HCT116 (cell line): ENCODE measurements at regions not wholly inside any gene's neighbourhood (a gene's known extent, or its start where the extent isn't known, plus 50 kb on each side); places are given as distances from the start of the nearest gene placed in this dataset.

Experiments used
- ATAC-seq: fragments of 200-7000 bp; cut with Tn5 transposase; 2 replicates; pipeline ENCODE4 v1.9.1; 2020; ENCODE audit warnings: mild to moderate bottlenecking, moderate library complexity
- BruUV-seq: library from RNA; stranded (reverse); fragments of 400-500 nt; replicated peaks from 2 replicates; lab custom pipeline; 2021; lab: Mats Ljungman, UMichigan
- CTCF ChIA-PET: fragments of 300-600 bp; sonication (Branson Sonifier 250); formaldehyde crosslinking; loops from one replicate; lab custom pipeline; 2021; ENCODE audit warnings: antibody characterized with exemption; lab: Charles Lee
- POLR2A ChIA-PET: fragments of 300-600, 350-600 bp; sonication (Branson Sonifier 250); formaldehyde crosslinking; loops from one replicate; lab custom pipeline; 2021; ENCODE audit warnings: antibody characterized with exemption; lab: Charles Lee
- RAD21 ChIA-PET, 2 experiments: fragments of 300-600 bp; sonication (Branson Sonifier 250); formaldehyde crosslinking; loops; one replicate each; lab custom pipeline; 2023; ENCODE audit warnings: low total read pairs in 2 of 2; ENCODE audit not compliant: uncharacterized antibody in 2 of 2, unreplicated experiment in 2 of 2, low non-redundant PET in 1 of 2; lab: Charles Lee
- DNase-seq: peaks from one replicate; pipeline ENCODE4 v3.0.0-alpha.2; 2010; ENCODE audit warnings: low read depth, low spot score
- H2AFZ ChIP-seq: fragments of 200-600 bp; shearing (Covaris generic), sonication (generic); 2 replicates; pipeline ENCODE4 v1.6.1; 2017; ENCODE audit warnings: low read depth, mixed run types, mixed read lengths, antibody characterized with exemption, low read length; ENCODE audit not compliant: poor library complexity, severe bottlenecking
- H3K27ac ChIP-seq: 2 replicates; pipeline ENCODE4 v1.5.1; 2012; ENCODE audit warnings: low read depth, low read length
- H3K27me3 ChIP-seq: fragments of 200-600 bp; sonication (generic); 2 replicates; pipeline ENCODE4 v1.6.1; 2016; ENCODE audit warnings: mixed run types, low read length, mixed read lengths; ENCODE audit not compliant: insufficient read depth
- H3K36me3 ChIP-seq, 2 experiments: fragments of 200-500 bp in 1 of 2; fragments of 200-600 bp in 1 of 2; sonication (Bioruptor generic) in 1 of 2; sonication (generic) in 1 of 2; 2 replicates each; pipeline versions ENCODE4 v1.5.1 to v1.6.1; 2014 to 2016; ENCODE audit warnings: low read length in 2 of 2, inconsistent platforms in 1 of 2, mixed read lengths in 1 of 2, mixed run types in 1 of 2; ENCODE audit not compliant: insufficient read depth in 2 of 2, control insufficient read depth in 1 of 2
- H3K4me1 ChIP-seq, 2 experiments: fragments of 200-600 bp in 1 of 2; sonication (generic) in 1 of 2; 2 replicates each; pipeline versions ENCODE4 v1.5.1 to v1.6.1; 2012 to 2017; ENCODE audit warnings: low read length in 2 of 2, inconsistent platforms in 1 of 2, mild to moderate bottlenecking in 1 of 2, mixed read lengths in 1 of 2, mixed run types in 1 of 2, moderate library complexity in 1 of 2; ENCODE audit not compliant: insufficient read depth in 2 of 2, control insufficient read depth in 1 of 2
- H3K4me2 ChIP-seq: fragments of 200-600 bp; sonication (generic); 2 replicates; pipeline ENCODE4 v1.6.1; 2017; ENCODE audit warnings: mixed run types, low read length, mixed read lengths
- H3K4me3 ChIP-seq, 2 experiments: fragments of 200-600 bp in 1 of 2; sonication (generic) in 1 of 2; replicated peaks in 1 of 2; 2 replicates each; pipeline ENCODE4 v1.5.1; 2011 to 2016; ENCODE audit warnings: low read length in 2 of 2, control low read depth in 1 of 2, low read depth in 1 of 2, mild to moderate bottlenecking in 1 of 2, mixed read lengths in 1 of 2, mixed run types in 1 of 2
- H3K79me2 ChIP-seq: fragments of 200-600 bp; sonication (generic); 2 replicates; pipeline ENCODE4 v1.6.1; 2017; ENCODE audit warnings: mild to moderate bottlenecking, mixed run types, low read length, moderate library complexity, mixed read lengths; ENCODE audit not compliant: insufficient read depth
- H3K9ac ChIP-seq: fragments of 200-600 bp; sonication (generic); 2 replicates; pipeline ENCODE4 v1.6.1; 2016; ENCODE audit warnings: low read length, mixed read lengths
- H3K9me2 ChIP-seq: fragments of 200-600 bp; sonication (generic), shearing (Covaris generic); 2 replicates; pipeline ENCODE4 v1.6.1; 2017; ENCODE audit warnings: mixed run types, mild to moderate bottlenecking, moderate library complexity; ENCODE audit not compliant: insufficient read depth
- H3K9me3 ChIP-seq, 2 experiments: fragments of 200-500 bp in 1 of 2; fragments of 200-600 bp in 1 of 2; sonication (Bioruptor generic) in 1 of 2; sonication (generic) in 1 of 2; 2 replicates each; pipeline ENCODE4 v1.6.1; 2014 to 2017; ENCODE audit warnings: low read length in 2 of 2, mixed read lengths in 2 of 2, inconsistent platforms in 1 of 2, low read depth in 1 of 2, mild to moderate bottlenecking in 1 of 2, mixed run types in 1 of 2, moderate library complexity in 1 of 2; ENCODE audit not compliant: control insufficient read depth in 1 of 2, insufficient read depth in 1 of 2
- H4K20me1 ChIP-seq: fragments of 200-600 bp; sonication (generic), shearing (Covaris generic); 2 replicates; pipeline ENCODE4 v1.6.1; 2017; ENCODE audit warnings: mixed run types, mild to moderate bottlenecking, moderate library complexity; ENCODE audit not compliant: insufficient read depth
- CEBPB ChIP-seq: IDR thresholded peaks from 2 replicates; pipeline ENCODE4 v1.6.1; 2012; ENCODE audit warnings: low read depth
- EGR1 ChIP-seq: IDR thresholded peaks from 2 replicates; pipeline ENCODE4 v1.6.1; 2012; ENCODE audit warnings: low read depth
- EZH2 ChIP-seq: fragments of 200-600 bp; sonication (generic); IDR thresholded peaks from 2 replicates; pipeline ENCODE4 v1.6.1; 2017; ENCODE audit warnings: antibody characterized with exemption, mixed run types
- POLR2A ChIP-seq: IDR thresholded peaks from 2 replicates; pipeline ENCODE4 v1.7.0; 2011; ENCODE audit warnings: borderline replicate concordance; ENCODE audit not compliant: insufficient read depth, insufficient read length; ENCODE audit errors: extremely low read depth
- POLR2AphosphoS5 ChIP-seq: IDR thresholded peaks from 2 replicates; pipeline ENCODE4 v1.6.1; 2011; ENCODE audit warnings: mild to moderate bottlenecking, low read depth, low read length, moderate library complexity
- RAD21 ChIP-seq: IDR thresholded peaks from 2 replicates; pipeline ENCODE4 v1.6.1; 2012; ENCODE audit warnings: low read depth, mild to moderate bottlenecking
- SIN3A ChIP-seq: IDR thresholded peaks from 2 replicates; pipeline ENCODE4 v1.6.1; 2012; ENCODE audit warnings: low read depth
- SP1 ChIP-seq: IDR thresholded peaks from 2 replicates; pipeline ENCODE4 v1.6.1; 2012; ENCODE audit warnings: low read depth
- intact Hi-C: fragments of 100-400 bp; cut with micrococcal nuclease; formaldehyde crosslinking; loops from 2 replicates; pipeline ENCODE4 v1.10.0; 2022
- TF ChIP-seq, protein P1 (sequence below): IDR thresholded peaks from 2 replicates; pipeline ENCODE4 v1.6.1; 2011; ENCODE audit warnings: mild to moderate bottlenecking, low read length, moderate library complexity; ENCODE audit not compliant: insufficient replicate concordance; ENCODE audit errors: extremely low read depth

GRCh38 chr2:57291209-57291608 is 755.4 kb upstream of the VRK2 start:
- no peak overlapping the region for H3K4me3 ChIP-seq
- intact Hi-C loops, result no loop called here
- CTCF ChIA-PET, result no interaction called here
- no peaks in the 10 kb centered on the region for H3K36me3 ChIP-seq
- no peak for DNase-seq
- POLR2A ChIA-PET, result no interaction called here
- no peaks in the 10 kb centered on the region; the same call in 1 of the 2 replicates for H3K9me2 ChIP-seq
- H4K20me1 ChIP-seq, result no peaks in the 10 kb centered on the region
- no peaks in the 10 kb centered on the region for H3K4me1 ChIP-seq
- no peak overlapping the region for H3K4me2 ChIP-seq
- no peak overlapping the region for H3K27ac ChIP-seq
- no peak overlapping the region for H3K9ac ChIP-seq
- H3K9me3 ChIP-seq, result no peaks in the 10 kb centered on the region
- no peak overlapping the region for H2AFZ ChIP-seq
- no peak for TF ChIP-seq EZH2
- no peak for TF ChIP-seq CEBPB
- no peak for TF ChIP-seq SP1
- no peak for TF ChIP-seq EGR1
- TF ChIP-seq POLR2AphosphoS5, result no peak
- TF ChIP-seq POLR2A, result no peak
- TF ChIP-seq, protein P1, sequence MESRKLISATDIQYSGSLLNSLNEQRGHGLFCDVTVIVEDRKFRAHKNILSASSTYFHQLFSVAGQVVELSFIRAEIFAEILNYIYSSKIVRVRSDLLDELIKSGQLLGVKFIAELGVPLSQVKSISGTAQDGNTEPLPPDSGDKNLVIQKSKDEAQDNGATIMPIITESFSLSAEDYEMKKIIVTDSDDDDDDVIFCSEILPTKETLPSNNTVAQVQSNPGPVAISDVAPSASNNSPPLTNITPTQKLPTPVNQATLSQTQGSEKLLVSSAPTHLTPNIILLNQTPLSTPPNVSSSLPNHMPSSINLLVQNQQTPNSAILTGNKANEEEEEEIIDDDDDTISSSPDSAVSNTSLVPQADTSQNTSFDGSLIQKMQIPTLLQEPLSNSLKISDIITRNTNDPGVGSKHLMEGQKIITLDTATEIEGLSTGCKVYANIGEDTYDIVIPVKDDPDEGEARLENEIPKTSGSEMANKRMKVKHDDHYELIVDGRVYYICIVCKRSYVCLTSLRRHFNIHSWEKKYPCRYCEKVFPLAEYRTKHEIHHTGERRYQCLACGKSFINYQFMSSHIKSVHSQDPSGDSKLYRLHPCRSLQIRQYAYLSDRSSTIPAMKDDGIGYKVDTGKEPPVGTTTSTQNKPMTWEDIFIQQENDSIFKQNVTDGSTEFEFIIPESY, result no peak
- TF ChIP-seq RAD21, result no peak
- no peak for TF ChIP-seq SIN3A
- no peaks in the 10 kb centered on the region for H3K79me2 ChIP-seq
- RAD21 ChIA-PET, result no interaction called here
- no peak for ATAC-seq
- H3K27me3 ChIP-seq, result no peaks in the 10 kb centered on the region
- no TSS peak for BruUV-seq
